ENCODE measurements at regions not wholly inside any gene's neighbourhood (a gene's known extent, or its start where the extent isn't known, plus 50 kb on each side); places are given as distances from the start of the nearest gene placed in this dataset.

DNA sequence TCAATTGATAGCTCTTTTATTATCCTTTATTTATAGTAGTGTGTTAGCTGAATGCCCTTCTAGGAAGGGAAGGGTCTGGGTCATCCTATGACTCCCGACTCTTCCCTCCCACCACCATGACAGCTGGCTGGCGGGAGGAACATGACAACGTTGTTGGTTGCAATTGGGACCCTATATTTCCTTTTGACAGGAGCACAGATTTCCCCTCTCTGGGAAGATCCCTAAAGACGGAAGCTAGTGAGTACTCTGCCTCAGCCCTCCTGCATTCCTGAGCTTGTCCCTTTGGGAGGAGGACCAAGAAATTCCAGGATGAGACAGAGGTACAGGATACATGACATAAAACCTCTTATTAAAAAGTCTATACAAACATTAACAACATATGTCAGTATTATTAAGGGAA lies 485.4 kb downstream of the NAV3 start:
- H3K4me3 ChIP-seq (ENCODE audit: control insufficient read depth, low read depth, low read length): no peak overlapping the region
- TF ChIP-seq, protein P1, sequence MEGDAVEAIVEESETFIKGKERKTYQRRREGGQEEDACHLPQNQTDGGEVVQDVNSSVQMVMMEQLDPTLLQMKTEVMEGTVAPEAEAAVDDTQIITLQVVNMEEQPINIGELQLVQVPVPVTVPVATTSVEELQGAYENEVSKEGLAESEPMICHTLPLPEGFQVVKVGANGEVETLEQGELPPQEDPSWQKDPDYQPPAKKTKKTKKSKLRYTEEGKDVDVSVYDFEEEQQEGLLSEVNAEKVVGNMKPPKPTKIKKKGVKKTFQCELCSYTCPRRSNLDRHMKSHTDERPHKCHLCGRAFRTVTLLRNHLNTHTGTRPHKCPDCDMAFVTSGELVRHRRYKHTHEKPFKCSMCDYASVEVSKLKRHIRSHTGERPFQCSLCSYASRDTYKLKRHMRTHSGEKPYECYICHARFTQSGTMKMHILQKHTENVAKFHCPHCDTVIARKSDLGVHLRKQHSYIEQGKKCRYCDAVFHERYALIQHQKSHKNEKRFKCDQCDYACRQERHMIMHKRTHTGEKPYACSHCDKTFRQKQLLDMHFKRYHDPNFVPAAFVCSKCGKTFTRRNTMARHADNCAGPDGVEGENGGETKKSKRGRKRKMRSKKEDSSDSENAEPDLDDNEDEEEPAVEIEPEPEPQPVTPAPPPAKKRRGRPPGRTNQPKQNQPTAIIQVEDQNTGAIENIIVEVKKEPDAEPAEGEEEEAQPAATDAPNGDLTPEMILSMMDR (conservative IDR thresholded peaks at IDR 0.05; ENCODE audit: control insufficient read depth, insufficient read depth, low read depth, low read length): no peak
- DNase-seq (ENCODE audit: low read depth): no peak

DNA sequence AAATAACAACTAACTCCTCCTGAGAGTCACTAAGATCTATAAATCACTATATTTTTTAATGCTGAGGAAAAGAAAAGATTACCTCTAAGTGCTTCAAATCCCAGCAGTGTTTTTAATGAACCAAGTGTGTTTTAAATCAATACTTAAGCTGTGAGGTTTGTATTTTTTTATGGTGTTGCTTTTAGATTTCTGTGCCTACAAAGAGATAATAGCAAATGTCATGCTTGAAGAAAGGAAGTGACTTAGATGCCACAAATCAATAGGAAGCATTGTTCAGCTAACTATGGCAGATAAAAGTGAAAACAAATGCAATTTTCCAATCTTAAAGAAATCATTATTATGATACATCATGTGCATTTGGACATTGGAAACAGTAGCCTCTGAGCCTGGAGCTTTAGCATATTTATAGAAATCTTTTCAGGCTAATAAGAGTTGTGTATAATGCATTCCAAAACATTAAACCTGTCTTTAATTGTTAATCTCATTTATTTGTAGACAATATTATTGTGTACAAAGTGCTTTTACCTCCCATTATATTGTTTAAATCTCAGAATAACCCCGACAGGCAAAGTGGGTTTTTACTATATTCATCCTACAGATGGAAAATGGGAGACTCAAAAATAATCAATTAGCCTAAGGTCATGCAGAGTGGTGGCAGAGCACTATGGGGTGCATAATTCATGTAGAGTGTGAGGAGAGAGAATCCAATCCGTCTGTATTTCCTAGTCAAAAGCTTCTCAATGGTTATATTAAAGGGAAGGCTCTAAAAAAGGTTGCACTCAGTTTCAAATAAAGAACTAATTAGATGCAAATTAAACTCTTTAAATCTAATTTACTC lies 486.2 kb downstream of the NAV3 start:
- TF ChIP-seq, protein P1 (conservative IDR thresholded peaks at IDR 0.05; ENCODE audit: control insufficient read depth, insufficient read depth, low read depth, low read length): no peak
- H3K4me3 ChIP-seq (ENCODE audit: control insufficient read depth, low read depth, low read length): no peak overlapping the region
- no peak for DNase-seq (ENCODE audit: low read depth)

DNA sequence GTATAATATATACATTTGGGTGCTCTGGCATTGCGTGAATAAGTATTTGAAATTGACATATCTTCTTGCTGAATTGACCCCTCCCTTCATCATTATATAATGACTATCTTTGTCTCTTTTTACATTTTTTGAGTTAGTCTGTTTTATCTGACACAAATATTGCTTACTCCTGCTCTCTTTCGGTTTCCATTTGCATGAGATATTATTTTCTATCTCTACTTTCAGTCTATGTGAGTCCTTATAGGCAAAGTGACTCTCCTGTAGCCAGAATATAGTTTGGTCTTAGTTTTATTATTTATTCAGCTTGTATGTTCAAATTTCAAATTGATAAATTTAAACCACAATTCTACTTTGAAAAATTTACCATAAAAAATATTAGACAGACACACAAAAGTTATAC lies 491.0 kb downstream of the NAV3 start:
- no peak for DNase-seq (ENCODE audit: low read depth)
- TF ChIP-seq, protein P1 (conservative IDR thresholded peaks at IDR 0.05; ENCODE audit: control insufficient read depth, insufficient read depth, low read depth, low read length): no peak
- no peak overlapping the region for H3K4me3 ChIP-seq (ENCODE audit: control insufficient read depth, low read depth, low read length)

DNA sequence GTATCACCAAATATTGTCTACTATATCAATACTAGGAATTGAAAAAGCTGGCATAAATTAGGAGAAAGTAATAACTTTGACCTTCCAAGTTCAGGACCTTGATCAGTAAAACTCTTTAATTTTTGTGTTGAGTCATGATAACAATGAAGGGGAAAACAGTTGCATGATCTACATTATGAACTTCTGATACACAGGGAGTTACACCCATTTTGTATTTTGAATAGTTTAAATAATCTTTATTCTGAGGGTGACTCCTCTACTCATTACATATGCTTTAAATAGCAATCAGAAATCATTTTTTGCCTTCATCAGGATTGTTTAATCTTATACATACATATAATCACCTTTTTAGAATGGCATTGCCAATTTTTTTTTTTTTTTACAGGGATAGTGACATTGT lies 492.5 kb downstream of the NAV3 start:
- TF ChIP-seq, protein P1 (conservative IDR thresholded peaks at IDR 0.05; ENCODE audit: control insufficient read depth, insufficient read depth, low read depth, low read length): no peak
- no peak for DNase-seq (ENCODE audit: low read depth)
- H3K4me3 ChIP-seq (ENCODE audit: control insufficient read depth, low read depth, low read length): no peak overlapping the region

DNA sequence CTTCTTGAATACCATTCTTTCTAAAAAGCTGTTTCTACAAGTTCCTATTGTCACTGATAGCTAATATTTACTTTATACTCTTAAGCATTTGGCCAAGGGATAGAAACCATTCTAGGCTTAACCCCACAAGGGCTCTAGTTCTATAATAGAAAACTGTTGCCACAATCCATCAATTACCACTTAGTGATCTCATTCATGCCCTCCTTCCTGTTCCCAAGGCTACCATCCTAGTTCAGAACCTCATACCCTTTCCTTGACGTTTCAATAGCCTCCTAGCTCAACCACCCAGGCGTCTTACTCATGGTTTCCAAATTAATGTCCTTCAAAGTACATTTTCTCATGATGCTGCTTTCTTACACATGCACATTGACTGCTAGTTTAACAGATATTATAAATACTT lies 493.5 kb downstream of the NAV3 start:
- TF ChIP-seq, protein P1 (conservative IDR thresholded peaks at IDR 0.05; ENCODE audit: control insufficient read depth, insufficient read depth, low read depth, low read length): no peak
- no peak overlapping the region for H3K4me3 ChIP-seq (ENCODE audit: control insufficient read depth, low read depth, low read length)
- DNase-seq (ENCODE audit: low read depth): peak; percentile 1

DNA sequence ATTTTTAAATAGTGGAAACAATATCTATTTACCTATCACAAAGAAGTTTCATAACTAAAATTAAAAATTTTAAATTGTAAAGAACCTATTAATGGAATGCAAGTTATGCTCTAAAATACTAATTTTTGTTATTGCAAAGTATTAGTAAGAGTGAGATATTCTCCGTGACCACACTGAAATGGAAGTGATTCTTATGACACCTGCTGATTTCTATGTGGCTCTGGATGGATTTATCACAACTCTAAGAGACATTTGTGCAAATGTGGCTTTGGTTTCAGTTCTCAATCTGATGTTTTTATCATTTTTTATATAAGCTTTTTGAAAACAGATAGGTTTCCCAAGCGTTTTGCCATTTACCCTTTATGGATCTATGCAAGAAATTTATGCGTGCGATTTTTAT lies 497.8 kb downstream of the NAV3 start:
- DNase-seq (ENCODE audit: low read depth): no peak
- H3K4me3 ChIP-seq (ENCODE audit: control insufficient read depth, low read depth, low read length): no peak overlapping the region
- TF ChIP-seq, protein P1 (conservative IDR thresholded peaks at IDR 0.05; ENCODE audit: control insufficient read depth, insufficient read depth, low read depth, low read length): no peak
